ENCODE measurements at regions not wholly inside any gene's neighbourhood (a gene's known extent, or its start where the extent isn't known, plus 50 kb on each side); places are given as distances from the start of the nearest gene placed in this dataset.

DNA sequence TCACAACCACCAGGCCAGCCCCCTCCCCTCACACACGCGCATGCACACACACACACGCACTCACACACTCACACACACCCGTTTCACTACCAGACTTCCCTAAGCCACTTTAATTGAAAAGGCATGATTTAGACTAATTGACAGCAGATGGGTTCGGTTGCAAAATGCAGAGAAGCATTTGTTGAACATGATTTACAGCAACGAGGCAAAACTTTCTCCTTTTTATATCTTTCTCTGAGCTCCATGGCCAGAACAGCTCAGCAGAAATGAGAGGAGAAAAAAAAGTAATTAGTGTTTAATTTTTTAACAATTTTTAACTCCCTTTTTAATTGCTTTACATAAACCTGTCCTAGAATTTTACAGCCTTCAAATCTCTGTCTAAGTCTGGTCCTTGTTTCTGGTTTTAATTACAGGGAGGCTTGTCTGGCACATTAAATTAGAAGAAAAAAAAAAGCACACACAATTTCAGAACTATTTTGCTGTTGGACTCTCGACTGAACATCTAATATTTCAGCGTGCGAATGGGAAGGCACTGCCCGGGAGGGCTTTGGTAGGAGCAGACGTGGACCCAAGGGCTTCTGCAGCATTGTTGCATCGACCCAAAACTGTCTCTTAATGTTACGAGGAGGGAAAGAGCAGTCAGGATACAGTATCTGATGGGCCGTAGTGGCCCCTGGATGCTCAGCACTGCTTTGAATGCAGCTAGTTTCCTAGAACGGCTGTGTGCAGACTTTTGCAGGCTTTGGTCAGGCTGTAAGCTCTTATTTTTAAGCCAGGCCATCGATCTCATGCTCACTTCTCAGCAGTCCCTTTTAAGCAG is 255.9 kb downstream of the SOX9 start:
- no peak overlapping the region for H3K27ac ChIP-seq (ENCODE audit: low read length)
- TF ChIP-seq EZH2 (IDR thresholded peaks at IDR 0.05; ENCODE audit: low read length, unreplicated experiment) (no peak), CTCF (conservative IDR thresholded peaks at IDR 0.05; ENCODE audit: low read depth, low read length) (no peak)
- H3K9me2 ChIP-seq (replicated peaks; ENCODE audit: low read length): no peaks in the 10 kb centered on the region
- no TSS peak for BruUV-seq (replicated peaks)
- no peaks in the 10 kb centered on the region for H3K79me2 ChIP-seq (ENCODE audit: low read length)
- H3K27me3 ChIP-seq (ENCODE audit: low read length): no peaks in the 10 kb centered on the region
- ChIA-PET CTCF (interaction anchor here (1.5 kb wide), 1 partner anchor 11 kb away, joined by 3 read pairs; no protein-coding TSS in a partner anchor), POLR2A (ENCODE audit: unreplicated experiment) (no interaction called here)
- no peaks in the 10 kb centered on the region for H4K20me1 ChIP-seq (ENCODE audit: low read length)
- H3K9ac ChIP-seq (ENCODE audit: low read length): no peak overlapping the region
- no peaks in the 10 kb centered on the region for H3K9me3 ChIP-seq (ENCODE audit: low read length)
- no peak overlapping the region for H2AFZ ChIP-seq (ENCODE audit: low read length)
- H3K4me1 ChIP-seq (ENCODE audit: insufficient read depth, low read length): peaks cover 13% of the 10 kb centered on the region
- H3K36me3 ChIP-seq (ENCODE audit: low read depth, low read length): no peaks in the 10 kb centered on the region
- ATAC-seq (no peak), DNase-seq (no peak)
- no peaks in the 10 kb centered on the region for H3F3A ChIP-seq (ENCODE audit: low read length, unreplicated experiment)
- no peak overlapping the region for H3K4me2 ChIP-seq (ENCODE audit: low read length)
- no peak overlapping the region for H3K4me3 ChIP-seq (ENCODE audit: low read length)
- intact Hi-C loops (cut with micrococcal nuclease): no loop called here

DNA sequence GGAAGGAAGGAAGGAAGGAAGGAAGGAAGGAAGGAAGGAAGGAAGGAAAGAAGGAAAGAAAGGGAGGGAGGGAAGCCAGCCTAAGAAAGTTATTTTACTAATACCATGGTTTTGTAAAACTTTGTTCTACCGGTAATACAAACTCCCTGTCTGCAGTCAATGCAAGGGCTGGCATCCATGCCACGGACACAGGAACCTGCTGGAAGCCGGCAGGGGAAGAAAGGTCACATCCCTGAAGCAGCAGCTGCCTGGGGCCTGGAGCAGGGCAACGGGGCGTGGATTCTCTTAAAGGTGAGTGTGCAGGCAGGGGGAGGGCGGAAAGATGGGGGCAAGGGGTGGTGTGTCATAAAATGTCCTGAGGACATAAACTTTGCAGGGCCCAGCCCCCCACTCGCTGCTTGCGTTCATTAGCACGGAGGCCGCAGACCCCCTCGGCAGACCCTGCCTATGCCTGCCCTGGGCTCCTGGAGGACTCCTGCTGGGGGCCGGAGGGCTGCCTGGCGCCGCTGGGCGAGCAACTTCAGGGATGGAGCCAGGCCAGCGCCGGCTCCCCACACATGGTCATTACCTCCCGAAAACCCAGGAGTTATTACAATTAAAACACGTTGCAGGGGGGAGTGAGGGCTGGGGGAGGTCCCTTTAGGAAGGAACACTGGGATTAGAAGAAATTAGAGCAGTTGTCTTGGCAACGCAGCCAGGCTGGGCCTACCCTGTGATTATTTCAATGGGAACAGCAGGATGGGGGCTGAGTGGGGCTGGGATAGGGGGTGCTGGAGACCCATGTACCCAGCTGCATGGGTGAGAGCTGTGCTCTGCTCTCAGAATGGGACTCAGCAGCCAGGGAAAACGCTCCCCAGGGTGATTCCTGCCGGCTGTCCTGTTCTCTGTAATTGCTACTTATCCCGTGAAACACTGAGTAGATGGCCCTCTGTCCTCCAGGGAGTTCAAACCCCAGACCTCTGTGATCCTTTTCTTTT is 257.9 kb downstream of the SOX9 start:
- H3K9me2 ChIP-seq (replicated peaks; ENCODE audit: low read length): no peaks in the 10 kb centered on the region
- H3K4me3 ChIP-seq (ENCODE audit: low read length): no peak overlapping the region
- H3K79me2 ChIP-seq (ENCODE audit: low read length): no peaks in the 10 kb centered on the region
- intact Hi-C loops (cut with micrococcal nuclease): no loop called here
- ChIA-PET CTCF (no interaction called here), POLR2A (ENCODE audit: unreplicated experiment) (no interaction called here)
- no peaks in the 10 kb centered on the region for H3K36me3 ChIP-seq (ENCODE audit: low read depth, low read length)
- no peaks in the 10 kb centered on the region for H3K27me3 ChIP-seq (ENCODE audit: low read length)
- no peaks in the 10 kb centered on the region for H4K20me1 ChIP-seq (ENCODE audit: low read length)
- no peak for TF ChIP-seq EZH2phosphoT487 (IDR thresholded peaks at IDR 0.05; ENCODE audit: borderline replicate concordance, low read length)
- TF ChIP-seq EZH2 (IDR thresholded peaks at IDR 0.05; ENCODE audit: low read length, unreplicated experiment): no peak
- no peak for TF ChIP-seq CTCF (conservative IDR thresholded peaks at IDR 0.05; ENCODE audit: low read depth, low read length)
- peaks cover 19% of the 10 kb centered on the region for H3K4me1 ChIP-seq (ENCODE audit: insufficient read depth, low read length)
- no peak overlapping the region for H3K27ac ChIP-seq (ENCODE audit: low read length)
- ATAC-seq (no peak), DNase-seq (no peak)
- H3K9me3 ChIP-seq (ENCODE audit: low read length): no peaks in the 10 kb centered on the region
- no peak overlapping the region for H2AFZ ChIP-seq (ENCODE audit: low read length)
- no peak overlapping the region for H3K9ac ChIP-seq (ENCODE audit: low read length)
- no TSS peak for BruUV-seq (replicated peaks)
- no peak overlapping the region for H3K4me2 ChIP-seq (ENCODE audit: low read length)
- H3F3A ChIP-seq (ENCODE audit: low read length, unreplicated experiment): no peaks in the 10 kb centered on the region

Data from PC-3 (cell line).